Esophagus squamous epithelium (tissue), 5 donors: ENCODE measurements at regions not wholly inside any gene's neighbourhood (a gene's known extent, or its start where the extent isn't known, plus 50 kb on each side); places are given as distances from the start of the nearest gene placed in this dataset.

Experiments
- DNase-seq: peaks from one replicate; lab custom pipeline; 2025; lab: John Stamatoyannopoulos, UW
- H3K27ac ChIP-seq, 4 donors: fragments of 200-600 bp; sonication (generic); one replicate each; pipeline ENCODE4 v1.5.1; 2016 to 2019; ENCODE audit warnings: mild to moderate bottlenecking in 1 of 4
- H3K27me3 ChIP-seq, 4 donors: fragments of 200-600 bp; sonication (generic); 1 replicate in 3 of 4; 2 replicates in 1 of 4; pipeline versions ENCODE4 v1.5.1 to v1.6.0; 2017 to 2021; ENCODE audit warnings: antibody characterized with exemption in 1 of 4
- H3K36me3 ChIP-seq, 3 donors: fragments of 200-600 bp; sonication (generic); one replicate each; pipeline ENCODE4 v1.5.1; 2016 to 2019
- H3K4me1 ChIP-seq, 3 donors: fragments of 200-600 bp; sonication (generic); one replicate each; pipeline ENCODE4 v1.5.1; 2017 to 2019
- H3K4me3 ChIP-seq, 4 donors: fragments of 200-600 bp; sonication (generic); 1 replicate in 3 of 4; 2 replicates in 1 of 4; pipeline ENCODE4 v1.5.1; 2016 to 2019; ENCODE audit warnings: mild to moderate bottlenecking in 2 of 4, moderate library complexity in 1 of 4
- H3K9me3 ChIP-seq, 3 donors: fragments of 200-600 bp; sonication (generic); one replicate each; pipeline ENCODE4 v1.5.1; 2016 to 2019
- POLR2A ChIP-seq, 4 donors: fragments of 450-650 bp; IDR thresholded peaks; one replicate each; pipeline ENCODE4 v1.6.1; 2017; ENCODE audit warnings: antibody characterized with exemption in 4 of 4, mild to moderate bottlenecking in 4 of 4, moderate library complexity in 3 of 4
- WGBS, 2 donors: methylation state at CpG; one replicate each; pipeline ENCODE4 v1.1.5; 2018; 5-methylcytosine and 5-hydroxymethylcytosine counted together
- intact Hi-C: fragments of 100-400 bp; cut with DNase I; formaldehyde crosslinking; loops from one replicate; pipeline ENCODE4 v1.15.0; 2022
- TF ChIP-seq, protein P1 (sequence below), 6 experiments: fragments of 450-650 bp in 4 of 6; fragments of 200-600 bp in 2 of 6; sonication (generic) in 2 of 6; IDR thresholded peaks; one replicate each; pipeline ENCODE4 v1.5.1; 2016 to 2019; ENCODE audit warnings: antibody characterized with exemption in 6 of 6, mild to moderate bottlenecking in 4 of 6, moderate library complexity in 4 of 6
- donor health status: DM: yes; HTN: yes; CAD: no.

DNA sequence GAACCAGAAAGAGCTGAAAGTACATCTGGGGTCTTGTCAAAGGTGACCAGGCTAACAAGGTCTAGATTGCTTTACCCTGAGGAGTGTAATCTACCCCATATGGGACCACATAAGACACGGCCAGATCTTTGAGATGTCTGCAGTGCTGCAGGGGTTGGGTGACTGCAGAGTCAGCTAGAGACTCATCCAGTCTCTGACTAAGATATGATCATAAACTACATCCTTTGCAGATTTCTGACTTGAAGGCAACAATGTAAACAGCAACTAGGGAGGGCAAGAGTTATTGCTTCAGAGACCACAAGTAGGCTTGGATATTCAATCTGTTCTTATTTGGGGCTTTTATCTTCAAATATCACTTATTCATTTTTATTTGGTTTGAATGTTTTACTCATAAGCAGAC, 1080.5 kb upstream of the FOXG1 start:
- TF ChIP-seq POLR2A (IDR thresholded peaks at IDR 0.05), result no peak
- TF ChIP-seq, protein P1, sequence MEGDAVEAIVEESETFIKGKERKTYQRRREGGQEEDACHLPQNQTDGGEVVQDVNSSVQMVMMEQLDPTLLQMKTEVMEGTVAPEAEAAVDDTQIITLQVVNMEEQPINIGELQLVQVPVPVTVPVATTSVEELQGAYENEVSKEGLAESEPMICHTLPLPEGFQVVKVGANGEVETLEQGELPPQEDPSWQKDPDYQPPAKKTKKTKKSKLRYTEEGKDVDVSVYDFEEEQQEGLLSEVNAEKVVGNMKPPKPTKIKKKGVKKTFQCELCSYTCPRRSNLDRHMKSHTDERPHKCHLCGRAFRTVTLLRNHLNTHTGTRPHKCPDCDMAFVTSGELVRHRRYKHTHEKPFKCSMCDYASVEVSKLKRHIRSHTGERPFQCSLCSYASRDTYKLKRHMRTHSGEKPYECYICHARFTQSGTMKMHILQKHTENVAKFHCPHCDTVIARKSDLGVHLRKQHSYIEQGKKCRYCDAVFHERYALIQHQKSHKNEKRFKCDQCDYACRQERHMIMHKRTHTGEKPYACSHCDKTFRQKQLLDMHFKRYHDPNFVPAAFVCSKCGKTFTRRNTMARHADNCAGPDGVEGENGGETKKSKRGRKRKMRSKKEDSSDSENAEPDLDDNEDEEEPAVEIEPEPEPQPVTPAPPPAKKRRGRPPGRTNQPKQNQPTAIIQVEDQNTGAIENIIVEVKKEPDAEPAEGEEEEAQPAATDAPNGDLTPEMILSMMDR (IDR thresholded peaks at IDR 0.05), result no peak
- DNase-seq, result no peak
- H3K4me1 ChIP-seq, result no peaks in the 10 kb centered on the region
- H3K27ac ChIP-seq, result no peak overlapping the region
- no peaks in the 10 kb centered on the region for H3K9me3 ChIP-seq
- 43% methylated on average over 1 of the region's 1 CpG; no CpG with 5 or more reads in 1 of the 2 donors for WGBS, 2 donors
- intact Hi-C loops, result no loop called here
- H3K27me3 ChIP-seq, result no peaks in the 10 kb centered on the region
- H3K4me3 ChIP-seq, result no peak overlapping the region
- no peaks in the 10 kb centered on the region for H3K36me3 ChIP-seq

DNA sequence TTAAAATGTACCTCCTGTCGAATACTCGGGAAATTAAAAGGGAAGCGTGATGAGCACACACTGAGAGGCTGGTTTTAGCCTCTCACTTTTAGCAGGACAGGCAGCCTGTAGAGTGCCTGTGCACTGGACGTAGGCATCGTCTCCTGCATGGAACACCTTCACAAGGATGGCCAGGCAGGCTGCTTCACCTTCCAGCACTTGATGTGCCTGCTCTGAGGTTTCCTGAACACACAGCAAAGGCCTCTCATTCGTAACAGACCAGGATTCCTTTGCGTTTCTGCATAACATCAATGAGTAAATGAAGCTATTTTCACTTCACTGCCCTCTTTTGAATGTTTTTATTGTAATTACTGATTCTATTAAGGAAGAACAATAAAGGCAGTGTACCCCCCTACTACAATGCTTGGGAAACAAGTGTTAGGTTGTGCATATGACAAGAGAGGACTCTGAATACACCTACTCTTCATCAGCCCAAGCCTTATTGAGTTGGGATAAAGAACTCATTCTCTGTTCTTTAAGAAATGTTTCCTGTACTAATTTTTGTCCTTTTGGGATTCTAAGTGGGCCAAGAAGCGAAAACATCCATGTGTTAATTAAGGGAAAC, 1077.6 kb upstream of the FOXG1 start:
- no peak for DNase-seq
- Histone ChIP-seq H3K36me3 (no peaks in the 10 kb centered on the region), H3K9me3 (no peaks in the 10 kb centered on the region), H3K27ac (no peak overlapping the region), H3K4me3 (no peak overlapping the region), H3K4me1 (no peaks in the 10 kb centered on the region), H3K27me3 (no peaks in the 10 kb centered on the region)
- TF ChIP-seq, protein P1 (IDR thresholded peaks at IDR 0.05), result no peak
- TF ChIP-seq POLR2A (IDR thresholded peaks at IDR 0.05), result no peak
- 70 to 85% methylated on average over 8 of the region's 8 CpGs for WGBS, 2 donors
- intact Hi-C loops, result no loop called here

DNA sequence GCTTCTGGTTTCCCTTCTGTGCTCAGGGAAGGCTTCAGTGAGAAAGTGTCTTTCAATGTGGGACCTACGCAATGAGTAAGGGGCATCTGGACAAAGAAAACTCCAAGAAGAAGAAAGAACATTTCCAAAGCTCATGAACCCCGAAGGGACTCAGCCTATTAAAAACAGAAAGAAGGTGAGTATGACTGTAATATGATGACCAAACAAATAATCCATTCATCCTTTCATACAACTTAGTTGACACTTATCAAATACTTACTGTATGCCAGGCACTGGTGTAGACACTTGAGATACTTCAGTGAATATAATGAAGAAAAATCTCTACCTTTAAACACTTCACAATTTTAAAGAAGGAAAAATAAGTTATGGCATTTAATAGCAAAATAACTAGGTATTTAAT, 1054.2 kb upstream of the FOXG1 start:
- TF ChIP-seq POLR2A (IDR thresholded peaks at IDR 0.05), result no peak
- TF ChIP-seq, protein P1 (IDR thresholded peaks at IDR 0.05), result no peak
- DNase-seq, result no peak
- Histone ChIP-seq H3K36me3 (no peaks in the 10 kb centered on the region), H3K4me1 (no peaks in the 10 kb centered on the region), H3K4me3 (no peak overlapping the region), H3K9me3 (peaks cover 0 to 12% (median 10%) of the 10 kb centered on the region in 3 donors), H3K27ac (no peak overlapping the region), H3K27me3 (no peaks in the 10 kb centered on the region)
- intact Hi-C loops, result no loop called here
- 61 to 82% methylated on average over 2 of the region's 2 CpGs for WGBS, 2 donors

GRCh38 chr14:27715561-27715960, 1051.0 kb upstream of the FOXG1 start:
- no peaks in the 10 kb centered on the region for H3K27me3 ChIP-seq
- TF ChIP-seq POLR2A (IDR thresholded peaks at IDR 0.05), result no peak
- TF ChIP-seq, protein P1 (IDR thresholded peaks at IDR 0.05), result no peak
- intact Hi-C loops, result no loop called here
- H3K4me3 ChIP-seq, result no peak overlapping the region
- H3K4me1 ChIP-seq, result no peaks in the 10 kb centered on the region
- no peak for DNase-seq
- no peaks in the 10 kb centered on the region for H3K36me3 ChIP-seq
- no peak overlapping the region for H3K27ac ChIP-seq
- peaks cover 0 to 12% (median 10%) of the 10 kb centered on the region in 3 donors for H3K9me3 ChIP-seq

- no peak overlapping the region for H3K4me3 ChIP-seq
- intact Hi-C loops, result no loop called here
- no peak overlapping the region for H3K27ac ChIP-seq
- no peak for TF ChIP-seq POLR2A (IDR thresholded peaks at IDR 0.05)
- H3K4me1 ChIP-seq, result no peaks in the 10 kb centered on the region
- DNase-seq, result no peak
- H3K27me3 ChIP-seq, result no peaks in the 10 kb centered on the region
- no peaks in the 10 kb centered on the region for H3K9me3 ChIP-seq
- no peaks in the 10 kb centered on the region for H3K36me3 ChIP-seq
Observed at GRCh38 chr14:27721760-27722159, 1044.8 kb upstream of the FOXG1 start.

GRCh38 chr14:27725482-27725881, 1041.1 kb upstream of the FOXG1 start:
- Histone ChIP-seq H3K4me1 (no peaks in the 10 kb centered on the region), H3K9me3 (no peaks in the 10 kb centered on the region), H3K27me3 (no peaks in the 10 kb centered on the region), H3K27ac (no peak overlapping the region), H3K4me3 (no peak overlapping the region), H3K36me3 (no peaks in the 10 kb centered on the region)
- whole genome bisulfite sequencing, 2 donors, result 55 to 64% methylated on average over 4 of the region's 4 CpGs
- TF ChIP-seq, protein P1 (IDR thresholded peaks at IDR 0.05), result no peak
- no peak for TF ChIP-seq POLR2A (IDR thresholded peaks at IDR 0.05)
- no peak for DNase-seq
- intact Hi-C loops, result no loop called here
